Bronchial epithelial cell (primary cell): ENCODE measurements at regions not wholly inside any gene's neighbourhood (a gene's known extent, or its start where the extent isn't known, plus 50 kb on each side); places are given as distances from the start of the nearest gene placed in this dataset.
A peak's percentile ranks its signal among the peaks of the same experiment; 100 is the strongest.

Experiments
- DNase-seq: peaks from one replicate; pipeline ENCODE4 v3.0.0-alpha.2; 2010; ENCODE audit warnings: low read depth
- FAIRE-seq: peaks from 2 replicates; lab custom pipeline; 2011; peaks lifted over from hg19 to GRCh38; lab: Jason Lieb, UNC
- H3K27me3 ChIP-seq: 2 replicates; pipeline ENCODE4 v1.5.1; 2011; ENCODE audit warnings: low read length; ENCODE audit not compliant: control insufficient read depth, insufficient read depth
- H3K36me3 ChIP-seq: 2 replicates; pipeline ENCODE4 v1.5.1; 2011; ENCODE audit warnings: low read length; ENCODE audit not compliant: control insufficient read depth, insufficient read depth
- H3K4me3 ChIP-seq: 2 replicates; pipeline ENCODE4 v1.5.1; 2011; ENCODE audit warnings: mild to moderate bottlenecking, low read depth, low read length, control low read depth
- CTCF ChIP-seq: IDR thresholded peaks from 2 replicates; pipeline ENCODE4 v1.5.1; 2011; ENCODE audit warnings: mild to moderate bottlenecking, moderate library complexity, low read length, control low read depth, inconsistent platforms; ENCODE audit not compliant: insufficient read depth, severe bottlenecking

GRCh38 chr14:97532052-97532451 is 734.9 kb downstream of the VRK1 start:
- FAIRE-seq (no peak), DNase-seq (no peak)
- TF ChIP-seq CTCF: no peak
- Histone ChIP-seq H3K27me3 (no peaks in the 10 kb centered on the region), H3K4me3 (no peak overlapping the region), H3K36me3 (no peaks in the 10 kb centered on the region)

GRCh38 chr14:97536421-97536820 is 739.2 kb downstream of the VRK1 start:
- DNase-seq: no peak
- TF ChIP-seq CTCF: no peak

GRCh38 chr14:97538749-97539410 is 741.7 kb downstream of the VRK1 start:
- no peak for DNase-seq
- no peak for TF ChIP-seq CTCF
- no peaks in the 10 kb centered on the region for H3K36me3 ChIP-seq
- FAIRE-seq: no peak
- no peaks in the 10 kb centered on the region for H3K27me3 ChIP-seq
- no peak overlapping the region for H3K4me3 ChIP-seq

More at GRCh38 chr14:97536421-97536820, 739.2 kb downstream of the VRK1 start:
- Histone ChIP-seq H3K27me3 (no peaks in the 10 kb centered on the region), H3K4me3 (no peak overlapping the region), H3K36me3 (no peaks in the 10 kb centered on the region)
- FAIRE-seq: no peak

GRCh38 chr14:97539411-97539795 is 742.2 kb downstream of the VRK1 start:
- FAIRE-seq: no peak
- Histone ChIP-seq H3K27me3 (no peaks in the 10 kb centered on the region), H3K36me3 (no peaks in the 10 kb centered on the region), H3K4me3 (no peak overlapping the region)
- no peak for TF ChIP-seq CTCF
- no peak for DNase-seq

GRCh38 chr14:97539884-97540283 is 742.7 kb downstream of the VRK1 start:
- TF ChIP-seq CTCF: no peak
- Histone ChIP-seq H3K36me3 (no peaks in the 10 kb centered on the region), H3K4me3 (no peak overlapping the region), H3K27me3 (no peaks in the 10 kb centered on the region)
- DNase-seq (peak; percentile 25), FAIRE-seq (peak; percentile 85)

- Histone ChIP-seq H3K27me3 (no peaks in the 10 kb centered on the region), H3K36me3 (no peaks in the 10 kb centered on the region), H3K4me3 (no peak overlapping the region)
- FAIRE-seq (no peak), DNase-seq (no peak)
- no peak for TF ChIP-seq CTCF
Measured at GRCh38 chr14:97543221-97543620, 746.0 kb downstream of the VRK1 start.
